Activated CD4-positive, alpha-beta memory T cell treated with anti-CD3 and anti-CD28 coated beads, Interleukin-2, amount 10 ng/mL, durations not matched to agents 7 days and 5 days (primary cell): ENCODE measurements at regions not wholly inside any gene's neighbourhood (a gene's known extent, or its start where the extent isn't known, plus 50 kb on each side); places are given as distances from the start of the nearest gene placed in this dataset.

Source experiments
- CTCF ChIA-PET: fragments of 350-600 bp; sonication (Branson Sonifier 250); formaldehyde crosslinking; loops from one replicate; lab custom pipeline; 2021; ENCODE audit warnings: antibody characterized with exemption, inconsistent platforms; lab: Charles Lee
- POLR2A ChIA-PET: fragments of 350-600 bp; sonication (Branson Sonifier 250); formaldehyde crosslinking; loops from one replicate; lab custom pipeline; 2021; ENCODE audit warnings: antibody characterized with exemption; lab: Charles Lee
- DNase-seq: peaks from one replicate; pipeline ENCODE4 v3.0.0-alpha.2; 2020
- H3K27ac Mint-ChIP-seq: one replicate; pipeline ENCODE4 v1.8.0; 2021; ENCODE audit warnings: mild to moderate bottlenecking, mixed read lengths
- H3K27me3 Mint-ChIP-seq: one replicate; pipeline ENCODE4 v1.8.0; 2021; ENCODE audit warnings: mixed read lengths
- H3K36me3 Mint-ChIP-seq: one replicate; pipeline ENCODE4 v1.8.0; 2021; ENCODE audit warnings: low read depth, mixed read lengths
- H3K4me1 Mint-ChIP-seq: one replicate; pipeline ENCODE4 v1.8.0; 2021; ENCODE audit warnings: mixed read lengths
- H3K4me3 Mint-ChIP-seq: one replicate; pipeline ENCODE4 v1.8.0; 2021; ENCODE audit warnings: mild to moderate bottlenecking, mixed read lengths
- H3K9me3 Mint-ChIP-seq: one replicate; pipeline ENCODE4 v1.8.0; 2021; ENCODE audit warnings: mixed read lengths

DNA sequence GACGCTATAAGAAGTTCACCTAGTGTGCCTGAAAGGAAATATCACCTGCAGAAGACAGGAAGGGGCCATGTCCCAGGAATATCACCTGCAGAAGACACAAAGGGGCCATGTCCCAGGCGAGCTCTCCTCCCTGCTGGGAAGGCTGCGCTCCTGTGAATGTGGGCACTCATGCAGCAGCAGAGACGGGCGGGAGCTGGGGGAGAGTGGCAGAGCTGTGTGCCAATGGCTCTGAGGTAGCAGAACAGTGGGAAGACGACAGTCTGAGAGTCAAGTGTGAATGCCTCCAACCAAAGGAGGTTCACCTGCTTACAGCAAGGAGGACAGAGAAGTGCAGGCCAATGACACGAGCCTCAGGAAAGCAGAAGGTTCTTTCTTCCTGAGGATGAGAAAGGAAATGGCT lies 117.9 kb upstream of the SALL3 start:
- Mint-ChIP-seq H3K4me1 (no peaks in the 10 kb centered on the region), H3K27me3 (no peaks in the 10 kb centered on the region), H3K27ac (no peak overlapping the region), H3K9me3 (peaks cover 2% of the 10 kb centered on the region), H3K4me3 (no peak overlapping the region), H3K36me3 (no peaks in the 10 kb centered on the region)
- CTCF ChIA-PET: no interaction called here
- POLR2A ChIA-PET: no interaction called here
- DNase-seq: no peak

DNA sequence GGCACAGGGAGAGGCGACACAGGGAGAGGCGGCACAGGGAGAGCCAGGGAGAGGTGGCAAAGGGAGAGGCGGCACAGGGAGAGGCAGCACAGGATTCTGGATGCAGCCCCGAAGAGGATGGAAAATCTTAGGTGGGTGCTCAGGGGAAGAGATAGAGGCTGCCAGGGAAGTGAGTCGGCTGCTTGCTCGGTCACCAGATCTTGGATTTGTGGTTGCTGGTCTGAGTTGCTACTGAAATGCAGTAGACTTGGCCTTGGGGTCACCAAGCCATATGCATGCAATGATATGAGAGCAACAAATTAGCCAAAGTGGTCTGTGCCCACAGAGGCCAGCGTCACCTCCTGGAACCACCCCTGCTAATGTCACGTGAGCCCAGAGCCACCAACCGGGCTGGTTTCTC lies 117.2 kb upstream of the SALL3 start:
- Mint-ChIP-seq H3K4me3 (no peak overlapping the region), H3K9me3 (peaks cover 2% of the 10 kb centered on the region), H3K27me3 (no peaks in the 10 kb centered on the region), H3K4me1 (no peaks in the 10 kb centered on the region), H3K27ac (no peak overlapping the region), H3K36me3 (no peaks in the 10 kb centered on the region)
- POLR2A ChIA-PET: no interaction called here
- CTCF ChIA-PET: no interaction called here
- DNase-seq: no peak

DNA sequence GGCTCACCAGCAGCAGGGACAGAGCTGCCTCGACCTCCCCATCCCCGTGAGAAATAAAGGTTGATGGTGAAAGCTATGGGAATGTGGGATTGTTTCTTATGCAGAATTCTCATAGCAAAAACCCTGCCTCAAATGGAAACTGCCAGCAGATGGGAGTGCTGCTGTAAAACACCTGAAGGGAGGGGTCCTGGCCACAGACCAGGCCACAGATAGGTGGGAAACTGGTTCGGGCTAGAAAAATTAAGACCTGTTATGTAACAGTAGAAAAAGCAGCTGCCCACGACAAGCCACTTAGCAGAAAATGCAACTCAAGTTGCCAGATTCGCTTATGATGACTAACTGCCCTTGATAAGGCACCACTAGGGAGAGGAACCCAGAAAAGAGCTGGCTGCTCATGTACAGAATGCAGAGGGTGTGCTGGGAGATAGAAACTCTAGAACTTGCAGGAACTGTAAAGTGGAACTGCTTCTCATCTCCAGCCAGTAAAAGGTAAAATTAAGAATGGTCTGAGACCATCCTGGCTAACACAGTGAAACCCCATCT lies 114.5 kb upstream of the SALL3 start:
- no peak overlapping the region for H3K27ac Mint-ChIP-seq
- no peak overlapping the region for H3K4me3 Mint-ChIP-seq
- H3K36me3 Mint-ChIP-seq: no peaks in the 10 kb centered on the region
- H3K9me3 Mint-ChIP-seq: no peaks in the 10 kb centered on the region
- ChIA-PET CTCF (no interaction called here), POLR2A (no interaction called here)
- H3K27me3 Mint-ChIP-seq: no peaks in the 10 kb centered on the region
- no peak for DNase-seq
- no peaks in the 10 kb centered on the region for H3K4me1 Mint-ChIP-seq

DNA sequence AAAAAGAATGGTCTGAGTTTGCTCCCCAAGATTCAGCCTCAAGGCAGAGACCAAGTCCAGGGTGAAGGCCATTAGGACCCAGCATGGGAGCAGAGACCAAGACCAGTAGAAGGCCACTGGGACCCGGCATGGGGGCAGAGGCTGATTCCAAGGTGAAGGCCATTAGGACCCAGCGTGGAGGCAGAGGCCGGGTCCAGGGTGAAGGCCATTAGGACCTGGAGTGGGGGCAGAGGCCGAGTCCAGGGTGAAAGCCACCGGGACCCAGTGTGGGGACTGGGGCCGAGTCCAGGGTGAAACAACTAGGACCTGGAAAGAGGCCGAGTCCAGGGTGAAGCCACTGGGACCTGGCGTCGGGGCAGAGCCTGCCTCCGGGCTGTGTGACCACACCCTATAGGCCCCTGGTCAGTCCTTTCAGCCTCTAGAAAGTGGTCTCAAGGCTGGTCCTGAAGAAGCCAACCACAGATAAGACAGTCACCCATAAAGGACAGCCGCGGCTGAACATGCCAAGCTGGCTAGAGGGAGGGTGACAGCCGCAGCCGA lies 113.8 kb upstream of the SALL3 start:
- H3K4me3 Mint-ChIP-seq: no peak overlapping the region
- H3K27me3 Mint-ChIP-seq: no peaks in the 10 kb centered on the region
- no peak overlapping the region for H3K27ac Mint-ChIP-seq
- H3K36me3 Mint-ChIP-seq: no peaks in the 10 kb centered on the region
- CTCF ChIA-PET: no interaction called here
- no peaks in the 10 kb centered on the region for H3K4me1 Mint-ChIP-seq
- no peaks in the 10 kb centered on the region for H3K9me3 Mint-ChIP-seq
- POLR2A ChIA-PET: no interaction called here
- no peak for DNase-seq

DNA sequence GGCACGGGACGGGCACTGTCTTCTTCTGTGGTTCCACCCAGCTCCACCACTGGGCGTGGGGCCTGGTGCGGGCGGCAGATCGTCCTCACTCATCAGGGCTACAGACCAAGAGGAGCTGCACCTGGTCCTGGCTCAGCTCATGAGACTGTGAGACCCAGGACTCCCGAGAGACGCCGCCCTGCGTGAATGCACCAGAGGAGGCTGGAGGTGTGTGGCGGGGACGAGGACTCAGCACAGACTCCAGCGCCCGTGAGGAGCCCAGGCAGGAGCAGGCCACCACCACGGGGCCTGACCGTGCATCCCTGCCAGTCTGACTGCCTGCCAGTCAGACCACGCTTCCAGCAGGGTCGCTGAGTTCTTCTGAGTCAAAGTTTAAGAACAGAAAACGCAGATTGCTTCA lies 112.5 kb upstream of the SALL3 start:
- ChIA-PET POLR2A (no interaction called here), CTCF (no interaction called here)
- no peak overlapping the region for H3K4me3 Mint-ChIP-seq
- H3K27ac Mint-ChIP-seq: no peak overlapping the region
- no peaks in the 10 kb centered on the region for H3K4me1 Mint-ChIP-seq
- no peaks in the 10 kb centered on the region for H3K36me3 Mint-ChIP-seq
- DNase-seq: no peak
- no peaks in the 10 kb centered on the region for H3K9me3 Mint-ChIP-seq
- H3K27me3 Mint-ChIP-seq: peaks cover 2% of the 10 kb centered on the region

DNA sequence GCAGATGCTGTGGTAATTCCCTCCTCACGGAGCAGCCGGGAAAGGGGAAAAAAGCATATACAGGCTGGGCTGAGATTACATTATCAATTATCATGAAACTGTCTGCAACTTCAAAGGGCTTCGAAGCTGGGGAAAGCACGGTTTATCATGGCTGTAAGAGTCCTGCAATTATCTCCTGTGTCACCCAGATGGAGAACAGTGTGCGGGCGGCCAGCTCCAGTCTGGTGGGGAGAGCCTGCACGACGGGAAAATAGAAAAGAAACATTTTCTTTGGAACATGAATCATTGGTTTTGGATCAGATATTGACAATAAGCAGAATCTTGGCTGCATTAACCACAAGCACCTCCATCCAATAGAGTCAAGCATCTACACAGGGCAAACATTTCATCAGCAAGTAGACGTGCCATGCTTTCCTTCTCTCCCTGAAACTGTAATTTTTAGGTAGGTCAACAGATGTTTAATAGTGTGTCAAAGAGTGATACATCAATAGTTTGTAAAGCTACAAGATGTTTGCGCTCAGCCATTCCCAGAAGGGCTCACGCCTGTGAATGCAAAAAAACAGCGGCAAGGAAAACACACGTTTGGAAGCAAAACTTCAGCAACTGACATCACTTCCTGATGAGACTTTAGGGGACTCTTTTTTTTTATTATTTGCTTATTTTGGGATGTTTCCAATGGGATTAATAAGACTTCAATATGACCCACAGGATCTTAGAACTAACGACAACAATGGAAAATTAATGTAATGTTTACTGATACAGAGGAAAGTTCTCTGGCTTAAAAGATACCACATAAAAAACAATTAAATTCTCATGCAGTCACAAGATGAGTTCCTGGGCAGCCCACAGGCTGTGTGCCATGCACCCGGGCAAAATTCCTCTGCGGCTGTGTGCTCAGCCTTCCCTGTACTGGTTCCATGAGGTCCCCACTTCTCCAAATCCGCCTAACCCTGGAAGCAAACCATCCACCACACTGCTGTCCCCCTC lies 111.0 kb upstream of the SALL3 start:
- H3K4me3 Mint-ChIP-seq: no peak overlapping the region
- DNase-seq: no peak
- CTCF ChIA-PET: no interaction called here
- POLR2A ChIA-PET: no interaction called here
- H3K4me1 Mint-ChIP-seq: no peaks in the 10 kb centered on the region
- H3K9me3 Mint-ChIP-seq: no peaks in the 10 kb centered on the region
- H3K27ac Mint-ChIP-seq: no peak overlapping the region
- no peaks in the 10 kb centered on the region for H3K36me3 Mint-ChIP-seq
- H3K27me3 Mint-ChIP-seq: peaks cover 2% of the 10 kb centered on the region

DNA sequence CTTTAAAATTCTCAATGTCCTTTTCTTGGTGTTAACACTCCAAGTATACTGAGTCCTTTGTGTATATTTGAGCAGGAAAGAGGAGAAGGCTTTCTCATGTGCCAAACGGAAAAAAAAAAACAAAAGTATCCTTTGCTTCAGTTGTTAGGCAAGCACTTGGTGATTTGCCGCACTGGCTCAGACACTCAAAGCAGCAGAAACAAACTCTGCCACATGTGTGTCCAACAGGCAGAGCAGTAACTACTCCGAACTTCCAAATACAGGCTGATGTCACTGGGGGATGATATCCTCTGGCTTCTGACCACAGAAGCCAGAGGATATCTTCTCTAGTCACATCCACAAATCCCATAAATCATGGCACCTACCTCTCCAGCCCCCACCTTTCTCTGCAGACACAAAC lies 108.0 kb upstream of the SALL3 start:
- H3K36me3 Mint-ChIP-seq: no peaks in the 10 kb centered on the region

DNA sequence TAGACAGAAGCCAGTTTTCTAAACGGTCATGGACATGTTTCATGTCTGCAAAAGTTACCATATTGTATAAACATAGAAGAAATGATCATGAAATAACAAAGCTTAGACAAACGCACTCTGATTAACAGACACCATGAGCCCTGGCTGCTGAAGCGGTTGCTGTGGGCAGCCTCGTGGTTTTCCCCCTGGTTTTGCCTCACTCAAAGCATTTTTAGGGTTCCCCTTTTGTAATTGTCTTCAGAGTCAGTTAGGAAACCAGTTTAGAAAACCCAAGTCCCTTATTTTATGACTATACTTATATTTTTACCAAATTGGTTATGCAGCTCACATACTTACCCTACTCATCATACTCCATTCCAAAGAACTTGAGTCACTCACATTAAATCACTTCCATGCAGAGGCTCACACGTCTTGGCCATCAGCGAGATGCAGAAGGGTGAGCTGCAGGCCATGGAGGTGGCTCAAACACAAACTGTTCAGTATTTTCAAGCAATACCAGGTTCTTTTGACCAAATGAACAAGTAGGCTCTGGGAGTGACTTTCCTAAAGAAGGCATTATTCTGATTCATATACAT lies 105.6 kb upstream of the SALL3 start:
- peaks cover 2% of the 10 kb centered on the region for H3K27me3 Mint-ChIP-seq
- H3K4me3 Mint-ChIP-seq: no peak overlapping the region
- no peak for DNase-seq
- ChIA-PET POLR2A (interaction anchor here (1.3 kb wide), 1 partner anchor 8 kb away, joined by 3 read pairs; no protein-coding TSS in a partner anchor), CTCF (interaction anchor here (2.1 kb wide), 1 partner anchor 12 kb away, joined by 4 read pairs; no protein-coding TSS in a partner anchor)
- H3K27ac Mint-ChIP-seq: no peak overlapping the region
- no peaks in the 10 kb centered on the region for H3K9me3 Mint-ChIP-seq
- no peaks in the 10 kb centered on the region for H3K36me3 Mint-ChIP-seq
- H3K4me1 Mint-ChIP-seq: no peaks in the 10 kb centered on the region

More for the DNA sequence above, 108.0 kb upstream of the SALL3 start:
- H3K4me3 Mint-ChIP-seq: no peak overlapping the region
- DNase-seq: no peak
- CTCF ChIA-PET: no interaction called here
- H3K27me3 Mint-ChIP-seq: peaks cover 2% of the 10 kb centered on the region
- POLR2A ChIA-PET: no interaction called here
- no peaks in the 10 kb centered on the region for H3K4me1 Mint-ChIP-seq
- H3K27ac Mint-ChIP-seq: no peak overlapping the region
- no peaks in the 10 kb centered on the region for H3K9me3 Mint-ChIP-seq

DNA sequence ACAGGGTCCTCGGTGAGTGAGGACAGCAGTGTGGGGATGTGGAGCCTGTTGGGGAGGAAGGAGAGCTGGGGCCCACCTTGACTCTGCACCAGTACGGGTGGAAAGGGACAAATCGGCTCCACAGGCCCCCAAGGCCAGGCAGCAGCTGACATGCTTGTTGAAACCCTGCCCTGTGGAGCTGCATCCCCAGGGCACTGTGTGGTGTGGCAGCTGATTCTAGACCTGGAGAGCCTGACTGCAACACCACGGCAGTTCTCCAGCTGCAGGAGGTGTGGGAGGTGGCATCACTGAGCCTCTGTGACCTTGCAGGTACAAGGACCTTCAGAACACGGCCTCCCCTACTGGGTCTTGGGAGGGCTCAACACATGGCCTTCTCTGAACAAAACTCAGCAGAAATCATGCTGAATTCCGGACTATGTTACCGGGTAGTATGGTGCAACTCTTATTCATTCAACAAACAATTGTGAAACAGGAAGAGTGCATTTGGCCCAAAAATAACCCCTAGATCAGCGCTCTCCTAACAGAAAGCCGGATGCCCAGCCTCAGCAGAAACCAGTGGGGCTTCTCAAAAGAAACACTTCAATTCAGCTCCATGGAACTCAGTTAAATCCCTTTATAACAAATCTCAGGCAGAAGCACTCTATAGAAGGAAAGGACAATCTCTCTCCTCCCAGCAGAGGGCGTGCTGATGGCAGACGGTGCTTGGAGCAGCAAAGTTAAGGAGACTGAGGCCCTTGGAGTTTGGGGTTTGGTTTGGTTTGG lies 104.4 kb upstream of the SALL3 start:
- no peaks in the 10 kb centered on the region for H3K4me1 Mint-ChIP-seq
- H3K4me3 Mint-ChIP-seq: no peak overlapping the region
- peaks cover 2% of the 10 kb centered on the region for H3K27me3 Mint-ChIP-seq
- ChIA-PET POLR2A (no interaction called here), CTCF (interaction anchor here (0.7 to 2.1 kb wide), 6 partner anchors 10 to 963 kb away, joined by 3 to 5 read pairs (median 3); no protein-coding TSS in a partner anchor)
- H3K9me3 Mint-ChIP-seq: no peaks in the 10 kb centered on the region
- H3K27ac Mint-ChIP-seq: no peak overlapping the region
- DNase-seq: peak; percentile 43
- H3K36me3 Mint-ChIP-seq: no peaks in the 10 kb centered on the region

DNA sequence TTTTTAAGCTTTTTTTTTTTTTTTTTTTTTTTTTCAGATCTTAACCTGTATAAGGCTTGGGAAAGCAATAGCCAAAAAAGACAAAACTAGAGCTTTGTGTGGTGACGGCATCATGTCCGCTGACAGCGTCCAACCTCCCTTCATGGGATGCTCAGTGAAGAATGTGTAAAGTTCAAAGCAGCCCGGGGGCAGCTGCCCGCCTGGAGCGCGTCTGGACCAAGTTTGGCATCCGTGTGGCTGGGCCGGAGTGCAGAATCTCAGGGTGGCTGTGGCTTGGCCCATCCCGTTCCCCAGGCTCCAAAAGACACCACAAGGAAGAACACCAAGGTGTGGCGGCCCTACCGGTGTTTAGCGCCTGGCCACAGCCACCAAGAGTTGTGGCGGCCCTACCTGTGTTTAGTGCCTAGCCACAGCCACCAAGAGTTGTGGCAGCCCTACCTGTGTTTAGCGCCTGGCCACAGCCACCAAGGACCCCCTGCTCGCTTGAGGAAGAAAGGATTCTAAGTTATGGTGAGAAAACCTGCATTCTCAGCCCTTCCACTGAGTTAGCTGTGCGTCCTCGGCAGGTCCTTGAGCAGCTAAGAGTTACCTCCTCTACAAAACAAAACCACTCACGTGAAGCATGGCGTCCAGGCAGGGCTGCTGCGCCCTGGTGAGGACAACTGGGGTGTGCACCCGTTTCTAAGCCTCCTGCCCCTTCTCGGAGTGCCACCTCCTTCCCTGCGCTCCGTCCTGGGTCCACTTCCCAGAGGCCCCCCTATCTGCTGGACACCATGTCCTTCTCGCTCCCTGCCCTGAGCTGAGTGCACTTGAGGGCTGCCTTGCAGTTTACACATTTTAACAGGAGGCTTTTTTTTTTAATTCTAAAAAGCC lies 103.6 kb upstream of the SALL3 start:
- Mint-ChIP-seq H3K4me3 (no peak overlapping the region), H3K36me3 (no peaks in the 10 kb centered on the region), H3K27ac (no peak overlapping the region), H3K27me3 (peaks cover 2% of the 10 kb centered on the region), H3K9me3 (no peaks in the 10 kb centered on the region), H3K4me1 (no peaks in the 10 kb centered on the region)
- ChIA-PET CTCF (interaction anchor here (0.7 to 1.5 kb wide), 5 partner anchors 10 to 964 kb away, joined by 3 to 5 read pairs (median 3); no protein-coding TSS in a partner anchor), POLR2A (no interaction called here)
- no peak for DNase-seq

DNA sequence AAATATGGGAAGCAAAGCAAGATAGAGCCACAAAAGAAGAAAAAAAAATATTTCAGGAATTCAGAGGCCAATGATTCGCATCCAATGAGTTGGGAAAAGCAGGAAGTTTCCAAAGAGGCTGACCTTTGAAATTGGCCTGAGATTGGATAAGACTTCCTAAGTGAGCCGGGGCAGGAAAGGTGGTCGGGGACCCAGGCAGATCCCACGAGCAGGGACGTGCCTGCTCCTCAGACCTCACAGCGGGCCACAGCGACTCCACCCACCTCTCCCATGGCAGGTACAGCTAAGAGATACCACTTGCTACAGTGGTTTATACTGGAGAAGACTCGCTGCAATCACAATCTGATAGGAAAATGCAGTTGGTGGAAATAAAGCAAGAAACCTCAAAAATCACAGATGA lies 102.8 kb upstream of the SALL3 start:
- no peak for DNase-seq
- POLR2A ChIA-PET: no interaction called here
- CTCF ChIA-PET: interaction anchor here (1.5 kb wide), 1 partner anchor 9 kb away, joined by 4 read pairs; no protein-coding TSS in a partner anchor
- Mint-ChIP-seq H3K27me3 (peaks cover under 1% of the 10 kb centered on the region), H3K4me3 (no peak overlapping the region), H3K9me3 (no peaks in the 10 kb centered on the region), H3K27ac (no peak overlapping the region), H3K4me1 (no peaks in the 10 kb centered on the region), H3K36me3 (no peaks in the 10 kb centered on the region)

DNA sequence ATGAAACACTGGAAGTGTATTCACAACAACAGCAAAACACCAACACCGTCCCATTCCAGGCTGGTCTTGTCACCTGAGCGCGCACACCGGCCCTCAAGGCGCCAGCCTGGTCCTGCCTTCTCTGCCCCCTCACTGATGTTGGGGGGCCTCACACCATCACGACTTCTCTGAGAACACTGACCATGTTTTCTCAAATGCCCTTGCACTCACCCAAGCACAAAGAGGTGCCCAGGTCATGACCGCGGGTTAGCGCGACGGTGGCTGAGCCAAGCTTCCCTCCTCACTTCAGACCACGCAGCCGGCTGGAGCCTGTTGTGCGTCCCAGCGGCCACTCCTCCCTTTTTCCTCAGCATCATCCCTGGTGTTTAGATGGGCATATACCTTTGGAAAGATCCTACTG lies 101.3 kb upstream of the SALL3 start:
- H3K4me1 Mint-ChIP-seq: no peaks in the 10 kb centered on the region
- no peak for DNase-seq
- H3K9me3 Mint-ChIP-seq: peaks cover 2% of the 10 kb centered on the region
- no peaks in the 10 kb centered on the region for H3K27me3 Mint-ChIP-seq
- no peaks in the 10 kb centered on the region for H3K36me3 Mint-ChIP-seq
- ChIA-PET POLR2A (no interaction called here), CTCF (no interaction called here)
- H3K27ac Mint-ChIP-seq: no peak overlapping the region
- no peak overlapping the region for H3K4me3 Mint-ChIP-seq
